AG20443 (cell line): ENCODE measurements at regions not wholly inside any gene's neighbourhood (a gene's known extent, or its start where the extent isn't known, plus 50 kb on each side); places are given as distances from the start of the nearest gene placed in this dataset.
A peak's percentile ranks its signal among the peaks of the same experiment; 100 is the strongest.

Source experiments
- DNase-seq: peaks from one replicate; pipeline ENCODE4 v3.0.0; 2012; ENCODE audit warnings: low spot score, mixed read lengths

- no peak for DNase-seq
Observed at GRCh38 chr22:44592126-44592823, 94.2 kb upstream of the RTL6 start.

- no peak for DNase-seq
Observed at GRCh38 chr22:44591146-44591790, 93.2 kb upstream of the RTL6 start.

- DNase-seq: no peak
Observed at GRCh38 chr22:44590291-44590690, 92.3 kb upstream of the RTL6 start.

GRCh38 chr22:44589831-44590230 is 91.8 kb upstream of the RTL6 start:
- no peak for DNase-seq

- DNase-seq: no peak
Observed at GRCh38 chr22:44588348-44588747, 90.3 kb upstream of the RTL6 start.

- no peak for DNase-seq
Observed at GRCh38 chr22:44587737-44588310, 89.8 kb upstream of the RTL6 start.

- DNase-seq: peak; percentile 71
Observed at GRCh38 chr22:44586999-44587736, 89.1 kb upstream of the RTL6 start.

- DNase-seq: no peak
Observed at GRCh38 chr22:44586351-44586990, 88.4 kb upstream of the RTL6 start.

GRCh38 chr22:44585559-44586350 is 87.7 kb upstream of the RTL6 start:
- no peak for DNase-seq

GRCh38 chr22:44584256-44584902 is 86.3 kb upstream of the RTL6 start:
- DNase-seq: no peak

- DNase-seq: no peak
Observed at GRCh38 chr22:44583854-44584253, 85.8 kb upstream of the RTL6 start.

- peak; percentile 71 for DNase-seq
Observed at GRCh38 chr22:44583061-44583760, 85.2 kb upstream of the RTL6 start.

GRCh38 chr22:44582016-44582415 is 84.0 kb upstream of the RTL6 start:
- DNase-seq: no peak

- DNase-seq: no peak
Observed at GRCh38 chr22:44581096-44581435, 83.0 kb upstream of the RTL6 start.

- DNase-seq: no peak
Observed at GRCh38 chr22:44580176-44581095, 82.4 kb upstream of the RTL6 start.

GRCh38 chr22:44578516-44579230 is 80.6 kb upstream of the RTL6 start:
- no peak for DNase-seq

GRCh38 chr22:44578110-44578457 is 80.1 kb upstream of the RTL6 start:
- no peak for DNase-seq

GRCh38 chr22:44577391-44578109 is 79.5 kb upstream of the RTL6 start:
- no peak for DNase-seq
